OCI-LY1 (cell line): ENCODE measurements at regions not wholly inside any gene's neighbourhood (a gene's known extent, or its start where the extent isn't known, plus 50 kb on each side); places are given as distances from the start of the nearest gene placed in this dataset.

Experiments
- CTCF ChIP-seq: fragments of 200-600 bp; sonication (generic), shearing (Covaris generic); IDR thresholded peaks from 2 replicates; pipeline ENCODE4 v1.5.1; 2017; ENCODE audit warnings: mild to moderate bottlenecking, antibody characterized with exemption, low read length, moderate library complexity, mixed read lengths
- EZH2 ChIP-seq: fragments of 200-600 bp; sonication (generic), shearing (Covaris generic); IDR thresholded peaks from 2 replicates; pipeline ENCODE4 v1.8.0; 2017; ENCODE audit warnings: borderline replicate concordance, mixed run types, mild to moderate bottlenecking, antibody characterized with exemption, low read length, moderate library complexity, mixed read lengths

- TF ChIP-seq EZH2, result no peak
- TF ChIP-seq CTCF, result no peak
Observed at GRCh38 chr2:176508374-176508773, 239.1 kb downstream of the MTX2 start.
